DND-41 (cell line): ENCODE measurements at regions not wholly inside any gene's neighbourhood (a gene's known extent, or its start where the extent isn't known, plus 50 kb on each side); places are given as distances from the start of the nearest gene placed in this dataset.

ENCODE experiments used
- CTCF ChIP-seq: IDR thresholded peaks from 2 replicates; pipeline ENCODE4 v1.5.1; 2012; ENCODE audit warnings: borderline replicate concordance, low read length, moderate library complexity, mild to moderate bottlenecking; ENCODE audit not compliant: poor library complexity, severe bottlenecking; ENCODE audit errors: extremely low read depth
- EZH2 ChIP-seq: IDR thresholded peaks from 3 replicates; pipeline ENCODE4 v1.6.1; 2012; ENCODE audit warnings: borderline replicate concordance, low read depth, mild to moderate bottlenecking, moderate library complexity, low read length, inconsistent platforms; ENCODE audit not compliant: severe bottlenecking

GRCh38 chr5:63843190-63843589 is 119.1 kb downstream of the HTR1A start:
- TF ChIP-seq CTCF (no peak), EZH2 (no peak)
